ENCODE measurements at regions not wholly inside any gene's neighbourhood (a gene's known extent, or its start where the extent isn't known, plus 50 kb on each side); places are given as distances from the start of the nearest gene placed in this dataset.

DNA sequence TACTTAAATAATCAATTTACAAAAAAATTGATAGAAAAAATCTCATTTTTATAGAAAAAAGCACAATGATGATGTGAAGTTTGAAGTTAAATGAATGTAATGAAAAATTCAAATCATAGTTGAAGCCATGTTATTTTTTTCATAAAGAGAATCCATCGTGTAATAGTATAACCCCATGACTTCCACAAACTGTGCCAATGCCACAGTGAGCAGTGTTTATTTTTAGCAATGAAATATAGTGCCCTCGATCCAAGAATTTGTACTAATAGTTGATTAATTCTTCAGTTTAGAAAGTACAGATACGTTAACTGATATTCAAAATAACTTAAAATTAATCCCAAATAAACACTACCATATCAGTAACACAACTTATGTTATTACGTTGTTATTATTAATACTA is 225.9 kb downstream of the PTPRC start:
- DNase-seq (ENCODE audit: low read depth), result no peak

DNA sequence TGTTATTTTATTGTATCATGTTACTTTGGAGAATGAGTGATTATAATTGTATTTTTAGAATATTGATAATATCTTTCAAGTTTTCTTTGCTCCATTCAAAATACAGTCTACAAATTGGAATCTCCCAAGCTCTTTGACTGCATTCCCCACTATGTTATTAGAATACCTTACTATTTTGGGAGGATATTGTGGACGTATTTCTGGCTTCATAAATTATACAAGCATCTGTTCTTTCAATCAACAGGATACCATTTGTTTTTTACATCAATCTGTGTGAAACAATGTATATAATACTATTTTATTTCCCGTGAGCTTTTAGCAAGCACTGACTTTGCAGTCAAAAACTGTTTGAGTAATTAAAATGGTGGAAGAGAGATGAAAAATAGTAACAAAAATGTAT is 226.5 kb downstream of the PTPRC start:
- no peak for DNase-seq (ENCODE audit: low read depth)

DNA sequence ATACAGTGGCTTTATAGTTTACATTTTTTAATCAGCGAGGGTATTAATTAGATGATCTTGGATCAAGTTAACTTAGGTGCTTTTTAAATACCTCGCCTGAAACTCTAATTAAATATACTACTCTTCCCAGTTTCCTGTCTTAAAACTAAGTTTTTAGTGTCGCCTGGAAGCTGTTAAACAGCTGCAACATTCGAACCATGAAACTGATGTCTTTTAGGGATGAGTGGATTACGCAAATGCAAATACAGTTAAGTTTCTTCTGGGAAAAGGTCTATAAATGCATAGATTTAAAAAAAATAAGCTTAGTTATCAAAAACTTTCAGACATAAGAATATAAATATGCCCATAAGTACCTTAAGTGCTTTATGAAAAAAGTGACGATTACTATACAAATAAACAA is 228.3 kb downstream of the PTPRC start:
- no peak for DNase-seq (ENCODE audit: low read depth)

GRCh38 chr1:198873696-198874230 is 234.9 kb downstream of the PTPRC start:
- no peak for DNase-seq (ENCODE audit: low read depth)

GRCh38 chr1:198876371-198876871 is 237.6 kb downstream of the PTPRC start:
- no peak for DNase-seq (ENCODE audit: low read depth)

DNA sequence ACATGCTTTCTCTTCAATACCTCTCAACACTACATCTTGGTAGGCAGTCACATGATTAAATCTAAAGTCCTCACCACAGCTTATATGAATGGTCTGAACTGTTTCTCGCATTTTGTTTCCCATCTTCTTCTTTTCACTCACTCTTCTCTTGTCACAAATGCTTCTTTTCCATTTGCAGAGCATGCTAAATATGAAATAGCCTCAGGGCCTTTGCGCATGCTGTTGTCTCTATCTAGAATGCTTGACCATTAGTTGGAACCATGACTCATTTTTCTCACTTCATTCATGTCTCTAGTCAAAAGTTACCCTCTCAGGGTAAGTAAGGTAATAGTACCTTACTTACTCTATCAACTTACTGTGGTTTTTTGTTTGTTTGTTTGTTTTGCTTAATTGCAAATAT is 239.7 kb downstream of the PTPRC start:
- DNase-seq (ENCODE audit: low read depth), result no peak

GRCh38 chr1:198879711-198880306 is 241.0 kb downstream of the PTPRC start:
- DNase-seq (ENCODE audit: low read depth), result no peak

DNA sequence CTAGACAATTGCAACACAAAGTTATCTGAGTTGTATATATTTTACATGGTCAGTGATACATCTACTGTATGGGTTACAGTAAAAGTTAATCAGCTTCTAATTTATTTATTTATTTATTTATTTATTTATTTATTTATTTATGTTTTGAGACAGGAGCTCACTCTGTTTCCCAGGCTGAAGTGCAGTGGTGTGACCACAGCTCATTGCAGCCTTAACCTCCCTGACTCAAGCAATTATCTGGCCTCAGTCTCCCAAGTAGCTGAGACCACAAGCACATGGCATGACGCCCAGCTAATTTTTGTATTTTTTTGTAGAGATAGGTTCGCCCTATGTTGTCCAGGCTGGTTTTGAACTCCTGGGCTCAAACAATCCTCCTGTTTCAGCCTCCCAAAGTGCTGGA is 241.6 kb downstream of the PTPRC start:
- DNase-seq (ENCODE audit: low read depth), result no peak

DNA sequence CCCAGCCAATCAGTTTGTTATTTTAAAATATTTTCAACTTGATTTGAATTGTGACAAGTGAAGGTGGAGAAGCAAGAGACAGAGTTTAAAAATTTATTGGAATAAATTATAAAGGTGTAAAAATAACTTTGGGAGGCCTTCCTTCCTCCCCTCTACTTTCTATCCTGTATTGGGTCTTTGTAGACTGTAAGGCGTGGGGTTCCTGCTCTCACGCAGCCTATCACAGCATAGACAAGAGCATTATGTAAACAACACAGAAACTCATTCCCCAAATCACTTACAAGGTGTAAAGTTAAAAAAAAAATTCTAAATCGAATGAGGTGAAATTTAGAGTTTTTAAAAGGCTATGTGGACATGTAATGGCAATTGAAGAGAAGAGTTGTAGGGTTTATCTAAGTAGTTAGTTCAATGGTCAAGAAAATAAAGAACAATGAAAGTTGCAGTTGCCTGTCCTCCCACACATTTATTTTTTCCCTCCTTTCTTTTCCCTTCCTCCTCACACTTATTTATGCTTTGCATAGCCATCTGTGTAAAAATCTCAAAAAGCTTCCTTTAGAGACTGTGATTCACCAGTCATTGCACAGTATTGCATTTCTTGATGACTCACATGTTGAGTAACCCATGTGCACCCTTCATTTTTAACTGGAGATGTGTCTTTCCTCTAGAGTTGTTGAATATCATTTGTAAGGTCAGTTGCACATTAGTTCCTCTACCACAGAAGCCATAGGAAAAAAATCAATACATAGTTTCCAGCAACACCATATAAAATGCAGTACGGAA is 242.2 kb downstream of the PTPRC start:
- DNase-seq (ENCODE audit: low read depth), result no peak

- DNase-seq (ENCODE audit: low read depth), result no peak
Observed at GRCh38 chr1:198883184-198883583, 244.3 kb downstream of the PTPRC start.

GRCh38 chr1:198887866-198888265 is 249.0 kb downstream of the PTPRC start:
- DNase-seq (ENCODE audit: low read depth), result no peak

DNA sequence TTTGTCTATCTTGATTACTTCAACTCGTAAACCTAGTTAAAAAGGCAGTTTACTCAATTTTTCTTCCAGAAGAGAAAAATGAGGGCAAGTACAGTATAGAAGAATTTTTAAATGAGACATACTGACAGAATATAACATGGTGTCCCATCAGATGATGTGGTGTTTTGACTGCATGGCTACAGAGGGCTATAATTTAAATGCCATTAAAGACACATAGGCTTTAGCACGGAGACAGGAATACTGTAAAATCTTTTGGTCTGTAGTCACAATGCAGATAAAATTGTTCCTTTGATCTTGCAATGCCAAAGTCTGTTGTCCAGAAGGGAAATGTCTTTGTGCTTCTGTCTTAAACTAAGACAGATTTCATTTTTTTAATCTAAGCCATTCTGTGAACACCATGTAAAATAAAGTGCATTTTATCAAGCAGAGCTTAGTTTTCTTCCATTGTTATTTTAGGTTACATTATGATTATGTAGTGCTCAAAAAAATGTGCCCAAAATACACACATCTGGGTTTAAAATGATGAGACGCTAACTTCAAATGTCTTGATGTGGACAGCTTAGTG is 249.6 kb downstream of the PTPRC start:
- DNase-seq (ENCODE audit: low read depth), result no peak

DNA sequence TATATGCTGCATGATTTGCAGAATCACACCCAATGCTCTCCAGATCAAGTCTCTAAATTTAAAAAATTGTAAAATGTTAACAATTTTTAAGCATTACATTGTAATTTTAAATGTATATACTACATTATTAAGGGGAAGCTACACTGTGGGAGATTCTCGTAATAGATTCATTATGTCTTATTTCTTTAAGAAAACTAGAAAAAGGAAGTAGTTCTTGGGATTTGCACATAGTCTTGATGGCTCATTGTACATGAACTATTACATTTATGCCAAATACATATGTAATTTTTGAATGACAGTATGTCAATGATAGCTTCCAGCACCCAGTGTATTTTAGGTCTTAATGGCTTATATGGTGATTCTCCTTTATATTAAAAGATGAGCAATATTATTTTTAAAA is 250.3 kb downstream of the PTPRC start:
- DNase-seq (ENCODE audit: low read depth), result no peak

DNA sequence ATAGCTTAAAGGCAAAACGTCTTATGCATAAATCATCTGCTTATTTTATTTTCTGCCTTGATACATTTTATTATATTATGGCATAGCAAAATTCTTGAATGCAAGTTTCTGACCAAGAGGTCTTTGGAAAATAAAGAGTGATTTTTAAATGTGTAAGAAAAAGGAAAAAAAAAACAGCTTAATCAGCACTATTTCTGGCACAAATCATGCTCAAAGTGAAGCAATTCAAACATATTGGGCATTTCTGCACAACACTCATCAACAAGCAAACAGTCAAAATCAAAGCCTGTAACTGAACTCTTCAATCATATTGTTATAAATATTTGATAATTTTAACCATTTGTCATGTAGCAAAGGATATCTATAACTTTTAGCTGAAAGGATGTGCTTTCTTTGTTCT is 250.9 kb downstream of the PTPRC start:
- no peak for DNase-seq (ENCODE audit: low read depth)

GRCh38 chr1:198890214-198890930 is 251.5 kb downstream of the PTPRC start:
- DNase-seq (ENCODE audit: low read depth), result no peak

DNA sequence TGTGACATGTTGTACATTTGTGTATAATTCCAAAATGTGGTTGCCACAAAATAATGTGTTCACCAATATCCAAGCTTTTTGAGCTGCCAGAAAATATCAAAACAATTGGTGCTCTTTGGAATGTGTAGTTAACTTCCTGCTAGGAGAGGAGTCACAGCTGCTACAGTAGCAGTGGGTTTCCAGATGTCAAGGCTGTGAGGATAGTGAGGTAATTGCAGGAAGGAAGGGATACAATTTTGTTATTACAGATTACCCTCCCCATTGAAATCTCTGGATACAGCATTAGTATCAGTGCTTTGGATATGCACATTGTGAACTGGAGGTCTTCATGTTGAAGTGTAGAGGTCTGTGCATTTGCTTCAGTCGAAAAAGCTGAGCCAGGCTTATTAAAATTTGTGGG is 253.2 kb downstream of the PTPRC start:
- no peak for DNase-seq (ENCODE audit: low read depth)

GRCh38 chr1:198893141-198893540 is 254.3 kb downstream of the PTPRC start:
- no peak for DNase-seq (ENCODE audit: low read depth)

DNA sequence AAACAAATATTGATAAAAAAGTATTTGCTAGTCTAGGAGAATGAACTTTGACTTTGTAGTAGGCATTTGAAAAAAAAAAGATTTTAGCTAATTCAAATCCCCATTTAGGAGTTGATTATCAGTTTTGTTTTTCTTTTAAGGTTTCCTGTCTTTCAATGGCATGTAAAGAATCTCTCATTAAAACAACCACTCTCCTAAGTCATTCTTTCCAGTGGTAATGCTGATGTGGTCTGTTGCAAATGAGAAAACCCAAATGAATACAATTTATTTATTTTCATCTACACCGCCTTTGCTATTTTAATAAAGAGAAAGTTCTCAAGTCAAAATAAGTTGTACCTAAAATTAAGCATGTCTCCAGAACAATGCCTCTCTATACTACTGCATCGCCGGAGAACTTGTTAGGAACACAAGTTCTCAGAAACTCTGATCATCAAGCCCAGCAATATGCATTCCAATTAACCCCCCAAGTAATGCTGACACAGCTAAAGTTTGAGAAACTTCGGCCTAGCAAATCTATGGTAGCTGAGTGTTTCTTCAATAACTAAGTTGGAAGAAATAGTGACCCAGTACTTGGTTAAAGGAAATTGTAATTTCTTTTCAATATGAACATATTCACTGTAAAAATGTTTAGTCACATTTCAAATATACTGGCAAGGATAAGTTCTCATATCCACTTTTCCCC is 255.1 kb downstream of the PTPRC start:
- no peak for DNase-seq (ENCODE audit: low read depth)

DNA sequence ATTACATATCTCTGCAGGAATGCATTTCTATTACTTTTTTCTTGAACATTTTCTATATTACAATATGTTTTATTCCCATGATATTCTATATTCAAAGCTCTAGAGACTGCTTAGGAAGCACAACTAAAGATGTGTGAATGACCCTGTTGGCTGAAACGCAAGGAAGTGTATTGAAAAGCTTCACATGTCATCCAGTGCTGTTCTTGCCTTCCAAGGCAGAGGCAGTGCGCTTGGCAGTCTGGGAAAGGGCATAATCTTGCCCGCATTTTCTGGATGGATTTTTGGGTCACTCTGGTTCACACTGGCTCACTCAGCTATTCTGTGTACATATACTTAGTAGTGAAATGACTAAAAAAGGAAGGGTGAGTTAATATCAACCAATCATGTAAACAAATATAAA is 262.4 kb downstream of the PTPRC start:
- DNase-seq (ENCODE audit: low read depth), result no peak

GRCh38 chr1:198902655-198903054 is 263.8 kb downstream of the PTPRC start:
- DNase-seq (ENCODE audit: low read depth), result no peak

DNA sequence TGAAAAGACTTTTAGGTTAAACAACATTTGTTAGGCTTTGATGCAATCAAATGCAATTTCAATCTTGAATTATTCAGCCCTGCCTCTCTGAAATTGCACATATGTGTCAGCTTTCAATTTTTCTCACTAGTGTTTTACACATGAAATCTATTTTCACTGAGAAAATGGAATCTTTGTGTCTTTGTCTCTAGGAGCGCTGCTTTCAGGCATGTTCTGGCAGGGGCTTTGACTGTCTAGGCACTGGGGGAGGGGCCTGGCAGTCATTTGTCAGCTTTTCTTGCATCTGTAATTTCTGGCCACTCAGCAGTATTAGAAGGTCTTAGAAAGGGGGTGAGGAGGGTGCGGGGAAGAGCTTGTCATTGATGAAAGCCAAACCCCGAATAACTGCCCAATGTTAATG is 264.4 kb downstream of the PTPRC start:
- DNase-seq (ENCODE audit: low read depth), result no peak

- no peak for DNase-seq (ENCODE audit: low read depth)
Observed at GRCh38 chr1:198903621-198904020, 264.8 kb downstream of the PTPRC start.
